ENCODE measurements at regions not wholly inside any gene's neighbourhood (a gene's known extent, or its start where the extent isn't known, plus 50 kb on each side); places are given as distances from the start of the nearest gene placed in this dataset.

DNA sequence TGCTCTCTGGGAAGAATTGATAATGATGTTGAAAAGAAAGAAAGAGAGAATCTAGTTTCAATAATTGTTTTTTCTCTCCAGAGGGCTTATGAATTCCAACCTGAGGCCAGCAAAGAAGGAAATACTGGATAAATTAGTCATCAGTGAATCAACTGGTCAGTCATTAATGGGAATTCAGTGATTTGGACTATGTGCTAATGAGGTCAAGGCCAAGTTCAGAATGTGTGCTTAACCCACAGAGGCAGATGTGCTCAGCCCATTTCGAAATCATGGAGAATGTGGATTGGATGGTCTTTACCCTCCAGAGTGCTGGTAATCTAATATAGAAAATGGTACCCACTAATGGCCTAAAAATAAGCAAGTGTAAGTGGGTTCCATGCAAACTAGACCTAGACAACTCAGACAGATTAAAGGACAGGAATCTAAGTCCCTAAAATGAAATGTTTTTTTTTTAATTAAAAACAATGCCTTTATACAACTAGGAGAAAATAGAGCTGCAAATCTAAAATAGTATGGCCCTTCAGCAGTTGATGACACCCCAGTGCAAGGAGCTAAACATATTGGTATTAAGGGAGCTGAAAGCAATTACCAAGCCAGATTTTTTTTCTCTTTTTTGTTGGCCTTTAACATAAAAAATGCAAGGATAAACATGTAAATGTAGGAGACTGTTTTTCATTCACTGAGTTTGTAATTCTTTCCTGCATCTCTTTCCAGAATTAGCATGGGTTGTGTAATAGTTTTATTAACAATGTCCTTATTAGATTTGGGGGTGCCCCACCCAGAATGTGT lies 296.9 kb downstream of the SATB2 start:
- peak; percentile 54 for DNase-seq (ENCODE audit: low spot score)
- ChIA-PET POLR2A (ENCODE audit: low non-redundant PET) (no interaction called here), CTCF (no interaction called here)
- H3K27ac ChIP-seq: no peak overlapping the region
- TF ChIP-seq CTCF (conservative IDR thresholded peaks at IDR 0.05; ENCODE audit: low read depth): no peak

DNA sequence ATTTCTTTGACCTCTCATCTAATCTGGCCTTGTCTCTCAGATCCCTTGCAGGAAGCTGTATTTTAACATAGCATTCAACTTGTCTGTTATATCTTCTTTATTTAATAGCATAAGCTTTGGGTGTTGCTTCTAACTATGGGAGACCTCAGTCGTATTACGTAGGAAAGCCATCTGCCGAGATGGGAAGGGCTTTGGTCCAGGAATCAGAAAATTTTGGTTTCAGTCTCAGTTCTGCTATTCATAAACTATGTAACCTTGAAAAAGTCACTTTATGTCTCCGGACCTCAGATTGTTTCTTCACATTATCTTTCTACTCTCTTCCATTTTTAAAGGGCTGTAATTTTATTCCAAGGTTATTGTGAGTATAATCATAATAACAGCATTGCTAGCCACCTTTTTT lies 297.7 kb downstream of the SATB2 start:
- no peak for TF ChIP-seq CTCF (conservative IDR thresholded peaks at IDR 0.05; ENCODE audit: low read depth)
- DNase-seq (ENCODE audit: low spot score): no peak
- POLR2A ChIA-PET (ENCODE audit: low non-redundant PET): no interaction called here
- CTCF ChIA-PET: no interaction called here
- no peak overlapping the region for H3K27ac ChIP-seq

DNA sequence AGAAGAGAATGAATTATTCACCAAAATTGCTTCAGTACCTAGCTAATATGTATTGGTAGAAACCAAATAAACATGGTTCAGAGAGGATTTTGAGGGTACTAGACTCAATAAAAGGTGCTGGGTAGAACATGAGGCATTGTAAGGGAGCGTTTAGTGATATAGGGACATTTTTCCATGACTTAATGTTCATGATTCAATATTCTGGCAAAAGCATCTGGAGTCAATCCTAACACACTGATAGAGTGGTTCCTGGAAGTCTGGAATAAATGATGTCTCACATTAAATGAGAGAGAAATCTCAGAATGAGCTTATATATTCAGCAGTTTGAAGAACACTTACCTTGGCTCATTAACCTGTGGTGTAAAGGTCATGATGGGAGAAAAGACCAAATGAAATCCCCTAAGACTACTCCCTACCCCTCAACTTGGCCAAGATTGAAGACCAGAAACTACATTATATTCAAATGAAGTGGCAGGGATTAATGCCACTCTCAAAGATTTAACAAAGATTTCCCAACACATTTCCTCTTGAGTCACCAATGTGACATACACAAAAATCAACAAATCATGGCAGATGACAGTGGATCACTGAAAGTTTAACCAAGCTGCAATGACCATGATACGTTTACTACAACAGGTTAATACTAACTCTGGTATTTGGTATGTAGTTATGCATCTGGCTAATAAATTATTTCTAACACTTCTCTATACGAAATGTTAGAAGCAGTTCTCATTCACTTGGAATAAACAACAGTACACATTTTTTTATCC lies 309.5 kb downstream of the SATB2 start:
- no peak for TF ChIP-seq CTCF (conservative IDR thresholded peaks at IDR 0.05; ENCODE audit: low read depth)
- no peak for DNase-seq (ENCODE audit: low spot score)
- H3K27ac ChIP-seq: no peak overlapping the region
- ChIA-PET CTCF (no interaction called here), POLR2A (ENCODE audit: low non-redundant PET) (no interaction called here)

- no peak overlapping the region for H3K27ac ChIP-seq
- ChIA-PET CTCF (no interaction called here), POLR2A (ENCODE audit: low non-redundant PET) (no interaction called here)
- no peak for DNase-seq (ENCODE audit: low spot score)
- TF ChIP-seq CTCF (conservative IDR thresholded peaks at IDR 0.05; ENCODE audit: low read depth): no peak
Observed at GRCh38 chr2:199147216-199147615, 310.5 kb downstream of the SATB2 start.

DNA sequence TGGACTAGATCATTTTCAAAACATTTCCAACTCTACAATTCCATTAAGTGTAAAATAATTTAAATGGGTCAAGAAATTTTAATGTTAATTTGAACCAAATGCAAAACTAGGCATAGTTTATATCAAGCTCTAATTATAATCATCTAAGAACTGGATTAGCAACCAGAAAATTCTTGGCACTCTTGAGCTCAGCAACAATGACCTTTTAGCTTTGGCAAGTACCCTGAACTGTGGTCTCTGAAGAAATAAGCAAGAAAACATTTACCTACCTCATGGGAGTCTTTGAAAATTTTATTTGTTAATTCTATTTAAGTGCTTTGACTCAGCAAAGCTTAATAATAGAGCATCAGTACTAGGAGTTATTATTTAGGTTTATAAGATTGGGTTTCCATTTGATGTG lies 313.2 kb downstream of the SATB2 start:
- no peak for TF ChIP-seq CTCF (conservative IDR thresholded peaks at IDR 0.05; ENCODE audit: low read depth)
- DNase-seq (ENCODE audit: low spot score): no peak
- ChIA-PET POLR2A (ENCODE audit: low non-redundant PET) (no interaction called here), CTCF (interaction anchor here (0.6 kb wide), 1 partner anchor 327 kb away, joined by 3 read pairs; no protein-coding TSS in a partner anchor)
- no peak overlapping the region for H3K27ac ChIP-seq

DNA sequence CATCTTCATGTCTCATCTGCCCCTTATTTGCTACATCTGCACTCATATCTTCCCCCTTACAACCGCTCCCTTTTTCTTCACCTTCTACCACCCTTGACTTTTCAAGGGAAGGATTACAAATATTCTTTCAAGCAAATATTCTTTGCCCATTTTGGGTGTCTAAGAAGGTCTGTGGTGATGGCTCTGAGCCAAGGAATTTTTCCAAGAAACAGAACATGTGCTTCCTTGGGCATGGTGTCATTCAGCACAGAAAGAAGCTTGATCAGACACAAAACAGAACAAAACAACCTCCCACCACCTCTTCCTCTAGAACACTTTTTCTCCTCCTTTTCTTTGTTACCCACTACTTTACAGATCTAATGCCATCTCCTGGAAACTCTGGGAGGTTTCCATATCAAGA lies 313.7 kb downstream of the SATB2 start:
- ChIA-PET POLR2A (ENCODE audit: low non-redundant PET) (no interaction called here), CTCF (interaction anchor here (0.5 kb wide), 1 partner anchor 393 kb away, joined by 3 read pairs; no protein-coding TSS in a partner anchor)
- TF ChIP-seq CTCF (conservative IDR thresholded peaks at IDR 0.05; ENCODE audit: low read depth): no peak
- DNase-seq (ENCODE audit: low spot score): no peak
- no peak overlapping the region for H3K27ac ChIP-seq

Measured in RWPE1 (cell line).